DMS53 treated with DMSO at 0.1 percent for 48 hours (cell line): ENCODE measurements at regions not wholly inside any gene's neighbourhood (a gene's known extent, or its start where the extent isn't known, plus 50 kb on each side); places are given as distances from the start of the nearest gene placed in this dataset.
"Not testable (repeated sequence)": the region's sequence is repeated elsewhere in the genome, so short reads cannot be mapped to it uniquely, and the experiment has no call there.

Experiments used
- DNase-seq: peaks from one replicate; lab custom pipeline; 2025; ENCODE audit not compliant: unreplicated experiment; lab: John Stamatoyannopoulos, UW

GRCh38 chr10:34908481-34908880 lies 93.4 kb upstream of the PARD3 start:
- no peak for DNase-seq

GRCh38 chr10:34907743-34908430 lies 92.8 kb upstream of the PARD3 start:
- DNase-seq: no peak

GRCh38 chr10:34906067-34906965 lies 91.2 kb upstream of the PARD3 start:
- DNase-seq: no peak

- DNase-seq: no peak
These were observed 90.3 kb upstream of the PARD3 start for GRCh38 chr10:34905200-34905927.

- DNase-seq: no peak
These were observed 89.1 kb upstream of the PARD3 start for GRCh38 chr10:34904191-34904590.

GRCh38 chr10:34899161-34899560 lies 84.1 kb upstream of the PARD3 start:
- DNase-seq: no peak

- DNase-seq: no peak
These were observed 80.9 kb upstream of the PARD3 start for GRCh38 chr10:34895977-34896376.

- not testable (repeated sequence) for DNase-seq
These were observed 80.0 kb upstream of the PARD3 start for GRCh38 chr10:34895046-34895445.

GRCh38 chr10:34892521-34892920 lies 77.4 kb upstream of the PARD3 start:
- not testable (repeated sequence) for DNase-seq

GRCh38 chr10:34890939-34891338 lies 75.8 kb upstream of the PARD3 start:
- DNase-seq: no peak

- DNase-seq: no peak
These were observed 74.1 kb upstream of the PARD3 start for GRCh38 chr10:34889004-34889869.

GRCh38 chr10:34886906-34887642 lies 72.0 kb upstream of the PARD3 start:
- DNase-seq: no peak

GRCh38 chr10:34885898-34886297 lies 70.8 kb upstream of the PARD3 start:
- no peak for DNase-seq

- no peak for DNase-seq
These were observed 69.9 kb upstream of the PARD3 start for GRCh38 chr10:34885011-34885410.

- no peak for DNase-seq
These were observed 69.3 kb upstream of the PARD3 start for GRCh38 chr10:34884272-34884952.

GRCh38 chr10:34880817-34881216 lies 65.7 kb upstream of the PARD3 start:
- no peak for DNase-seq

GRCh38 chr10:34878651-34879050 lies 63.6 kb upstream of the PARD3 start:
- not testable (repeated sequence) for DNase-seq

GRCh38 chr10:34875061-34875460 lies 60.0 kb upstream of the PARD3 start:
- DNase-seq: no peak

- DNase-seq: no peak
These were observed 57.7 kb upstream of the PARD3 start for GRCh38 chr10:34872820-34873219.
